LNCaP clone FGC (cell line): ENCODE measurements at regions not wholly inside any gene's neighbourhood (a gene's known extent, or its start where the extent isn't known, plus 50 kb on each side); places are given as distances from the start of the nearest gene placed in this dataset.

ENCODE experiments used
- DNase-seq: peaks from one replicate; pipeline ENCODE4 v3.0.0-alpha.2; 2011; ENCODE audit warnings: low read depth
- H3K4me3 ChIP-seq: 2 replicates; pipeline ENCODE4 v1.5.1; 2011; ENCODE audit warnings: mild to moderate bottlenecking, low read depth, low read length, control low read depth
- TF ChIP-seq, protein P1 (sequence below): IDR thresholded peaks from 2 replicates; pipeline ENCODE4 v1.5.1; 2012; ENCODE audit warnings: mild to moderate bottlenecking; ENCODE audit not compliant: control insufficient read depth, insufficient read depth; ENCODE audit errors: extremely low read depth

DNA sequence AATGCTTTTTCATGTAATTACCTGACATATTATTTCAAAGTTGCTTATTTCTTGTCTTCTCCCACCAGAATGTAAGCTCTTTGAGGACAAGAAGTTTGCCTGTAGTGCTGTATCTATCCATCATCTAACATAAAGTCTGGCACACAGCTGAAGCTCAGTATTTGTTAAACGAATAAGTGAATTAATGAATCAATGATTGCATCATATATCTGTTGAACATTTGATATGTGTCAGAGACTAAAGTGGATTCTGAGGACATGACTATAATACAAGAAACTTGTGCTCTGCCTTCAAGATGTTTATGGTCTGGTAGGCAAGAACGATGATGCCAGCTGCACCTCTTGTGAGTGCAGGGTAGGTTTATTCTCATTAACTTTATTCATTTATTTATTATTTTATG lies 115.4 kb upstream of the SCAF11 start:
- TF ChIP-seq, protein P1, sequence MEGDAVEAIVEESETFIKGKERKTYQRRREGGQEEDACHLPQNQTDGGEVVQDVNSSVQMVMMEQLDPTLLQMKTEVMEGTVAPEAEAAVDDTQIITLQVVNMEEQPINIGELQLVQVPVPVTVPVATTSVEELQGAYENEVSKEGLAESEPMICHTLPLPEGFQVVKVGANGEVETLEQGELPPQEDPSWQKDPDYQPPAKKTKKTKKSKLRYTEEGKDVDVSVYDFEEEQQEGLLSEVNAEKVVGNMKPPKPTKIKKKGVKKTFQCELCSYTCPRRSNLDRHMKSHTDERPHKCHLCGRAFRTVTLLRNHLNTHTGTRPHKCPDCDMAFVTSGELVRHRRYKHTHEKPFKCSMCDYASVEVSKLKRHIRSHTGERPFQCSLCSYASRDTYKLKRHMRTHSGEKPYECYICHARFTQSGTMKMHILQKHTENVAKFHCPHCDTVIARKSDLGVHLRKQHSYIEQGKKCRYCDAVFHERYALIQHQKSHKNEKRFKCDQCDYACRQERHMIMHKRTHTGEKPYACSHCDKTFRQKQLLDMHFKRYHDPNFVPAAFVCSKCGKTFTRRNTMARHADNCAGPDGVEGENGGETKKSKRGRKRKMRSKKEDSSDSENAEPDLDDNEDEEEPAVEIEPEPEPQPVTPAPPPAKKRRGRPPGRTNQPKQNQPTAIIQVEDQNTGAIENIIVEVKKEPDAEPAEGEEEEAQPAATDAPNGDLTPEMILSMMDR = no peak
- no peak for DNase-seq
- no peak overlapping the region for H3K4me3 ChIP-seq

DNA sequence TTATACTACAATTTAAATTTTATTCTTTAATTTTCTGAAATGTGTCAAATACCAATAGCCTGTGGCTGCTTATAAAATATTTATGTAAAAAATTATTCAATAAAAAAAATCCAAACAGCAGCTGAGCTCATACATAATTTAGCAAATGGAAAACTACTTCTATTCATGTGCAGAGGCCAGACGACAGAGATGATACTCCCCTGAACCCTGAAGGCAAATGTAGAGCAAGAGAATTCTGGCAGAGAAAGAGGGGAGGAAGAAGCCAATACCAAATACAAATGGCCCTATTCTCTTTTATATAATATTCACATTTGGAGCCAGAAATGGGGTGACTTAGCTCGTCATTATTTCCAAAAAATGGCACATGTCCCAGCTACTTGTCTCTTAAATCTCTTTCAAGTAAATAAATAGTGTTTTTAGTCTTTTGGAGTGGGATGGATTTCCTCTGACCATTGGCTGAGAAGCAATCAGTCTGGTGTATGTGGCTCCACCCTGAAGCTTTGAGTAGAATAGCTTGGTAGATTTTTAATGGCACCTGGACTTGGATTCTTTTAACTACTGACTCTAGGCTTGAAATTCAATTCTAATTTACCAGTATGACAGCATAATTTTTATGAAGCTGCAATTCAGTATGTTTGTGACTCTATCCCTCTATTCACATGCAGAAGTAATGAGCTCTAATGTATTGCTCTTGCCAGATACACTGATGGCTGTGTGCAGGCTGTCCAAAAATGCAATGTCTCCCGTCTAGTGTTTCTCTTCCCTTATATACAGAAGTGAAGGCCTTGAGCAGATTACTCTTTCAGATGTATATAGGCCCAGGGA lies 113.4 kb upstream of the SCAF11 start:
- DNase-seq = no peak
- TF ChIP-seq, protein P1 = no peak

DNA sequence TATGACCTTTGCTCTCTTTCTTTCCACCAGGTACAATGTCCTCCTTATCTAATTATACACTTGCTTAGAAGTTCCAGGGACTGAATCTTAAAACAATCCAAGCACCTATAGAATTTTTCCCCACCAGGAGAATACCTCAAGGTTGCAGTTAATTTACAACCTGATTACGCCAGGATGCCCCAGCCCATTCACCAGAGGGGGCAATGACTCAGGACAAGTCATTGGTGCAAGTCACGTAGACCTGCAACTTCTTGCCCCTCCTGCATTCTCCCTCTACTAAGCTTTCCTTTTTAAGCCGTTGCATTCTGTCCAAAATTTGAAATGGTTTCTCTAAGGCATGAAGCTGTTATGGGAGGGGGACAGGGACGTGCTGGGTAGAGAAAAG lies 111.1 kb upstream of the SCAF11 start:
- DNase-seq = no peak
- no peak overlapping the region for H3K4me3 ChIP-seq
- TF ChIP-seq, protein P1 = no peak

More for the DNA sequence above, 113.4 kb upstream of the SCAF11 start:
- H3K4me3 ChIP-seq = no peak overlapping the region

DNA sequence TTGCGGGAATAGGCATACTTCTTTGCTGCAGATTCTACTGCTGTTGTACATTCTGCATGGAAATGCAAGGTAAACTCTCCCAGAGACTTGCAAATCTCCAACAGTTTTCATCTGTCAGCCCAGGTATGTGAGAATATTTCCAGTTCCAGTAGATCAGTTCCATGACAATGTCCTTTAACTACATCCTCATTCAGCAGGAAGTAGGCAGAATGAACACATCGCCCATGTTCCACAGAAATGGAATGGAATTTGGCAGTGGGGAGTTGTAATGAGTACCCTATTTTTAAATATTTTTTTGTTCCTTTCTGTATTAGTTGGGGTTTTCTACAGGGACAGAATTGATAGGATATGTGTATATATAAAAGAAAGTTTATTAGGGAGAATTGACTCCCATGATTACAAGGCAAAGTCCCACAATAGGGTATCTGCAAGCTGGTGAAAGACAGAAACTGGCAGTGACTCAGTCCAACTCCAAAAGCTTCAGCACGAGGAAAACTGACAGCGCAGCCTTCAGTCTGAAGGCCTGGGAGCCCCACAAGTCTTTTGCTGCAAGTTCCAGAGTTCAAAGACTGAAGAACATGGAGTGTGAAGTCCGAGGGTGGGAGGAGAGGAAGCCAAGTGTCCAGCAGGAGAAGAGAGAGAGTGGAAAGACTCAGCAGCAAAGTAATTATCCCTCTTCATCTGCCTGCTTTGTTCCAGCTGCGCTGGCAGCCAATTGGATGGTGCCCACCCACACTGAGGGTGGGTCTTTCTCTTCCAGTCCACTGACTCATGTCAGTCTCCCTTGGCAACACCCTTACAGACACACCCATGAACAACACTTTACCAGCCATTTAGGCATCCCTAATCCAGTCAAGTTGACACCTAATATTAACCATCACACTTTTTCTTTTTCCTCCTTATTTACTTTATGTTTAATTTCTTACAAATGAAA lies 110.4 kb upstream of the SCAF11 start:
- no peak for DNase-seq
- TF ChIP-seq, protein P1 = no peak
- H3K4me3 ChIP-seq = no peak overlapping the region

DNA sequence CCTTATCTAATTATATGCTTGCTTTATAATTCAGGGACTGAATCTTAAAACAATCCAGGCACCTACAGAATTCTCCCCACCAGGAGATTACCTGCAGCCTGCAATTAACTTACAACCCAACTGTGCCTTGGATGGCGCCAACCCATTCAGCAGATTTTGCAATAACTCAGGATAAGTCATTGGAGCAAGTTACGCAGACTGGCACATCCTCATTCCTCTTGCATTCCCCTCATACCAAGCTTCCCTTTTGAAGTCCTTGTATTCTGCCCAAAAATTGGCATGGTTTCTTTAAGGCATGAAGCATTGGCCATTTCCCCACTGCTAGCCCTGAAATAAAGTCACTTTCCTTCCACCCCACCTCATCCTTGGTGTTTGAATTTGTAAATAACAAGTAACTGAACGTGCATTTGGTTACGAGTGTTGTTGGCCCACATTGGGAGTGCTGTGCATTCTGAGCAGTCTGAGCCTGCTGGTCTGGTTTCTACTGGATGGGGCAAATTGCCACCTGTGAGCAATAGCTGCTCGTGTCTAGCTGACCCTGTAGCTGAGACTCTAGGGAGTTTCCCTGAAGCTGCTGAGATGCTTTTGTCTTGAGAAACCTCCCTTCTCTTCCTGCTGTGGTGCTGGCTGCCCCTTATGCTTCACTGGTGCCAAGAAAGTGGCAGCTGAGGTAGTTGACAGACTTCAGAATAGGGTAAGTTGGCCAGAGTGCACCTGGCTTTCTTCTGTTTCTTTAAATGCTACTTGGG lies 99.2 kb upstream of the SCAF11 start:
- no peak overlapping the region for H3K4me3 ChIP-seq
- DNase-seq = no peak
- TF ChIP-seq, protein P1 = no peak

DNA sequence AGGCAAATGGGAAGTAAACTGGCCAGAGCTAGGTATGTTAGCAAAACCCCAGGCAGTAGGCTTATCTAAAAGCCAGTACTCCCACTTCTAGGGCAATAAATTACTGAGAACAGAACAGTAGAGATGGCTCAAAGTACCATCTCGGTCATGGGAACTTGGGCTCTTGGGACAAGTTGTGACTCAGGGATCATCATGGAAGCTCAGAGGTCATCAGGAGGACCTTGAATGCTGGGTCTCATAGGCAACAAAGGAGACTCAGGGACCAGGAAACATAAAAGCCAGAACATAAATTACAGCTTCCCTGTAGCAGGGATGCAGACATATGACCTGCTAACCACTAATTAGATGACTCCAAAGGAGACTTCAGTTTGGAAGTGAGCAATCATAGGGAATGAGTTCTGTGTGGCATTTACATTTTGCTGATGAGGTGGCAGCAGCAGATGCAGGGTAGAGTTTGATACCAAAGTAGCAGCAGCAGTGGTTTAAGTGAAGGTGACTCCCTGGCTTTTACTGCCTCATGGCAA lies 97.6 kb upstream of the SCAF11 start:
- DNase-seq = no peak
- TF ChIP-seq, protein P1 = no peak
- no peak overlapping the region for H3K4me3 ChIP-seq
